Right lung (tissue), 2 donors: ENCODE measurements at regions not wholly inside any gene's neighbourhood (a gene's known extent, or its start where the extent isn't known, plus 50 kb on each side); places are given as distances from the start of the nearest gene placed in this dataset.

Experiments
- DNase-seq, 2 donors: peaks; one replicate each; pipeline ENCODE4 v3.0.0-alpha.2; 2013

DNA sequence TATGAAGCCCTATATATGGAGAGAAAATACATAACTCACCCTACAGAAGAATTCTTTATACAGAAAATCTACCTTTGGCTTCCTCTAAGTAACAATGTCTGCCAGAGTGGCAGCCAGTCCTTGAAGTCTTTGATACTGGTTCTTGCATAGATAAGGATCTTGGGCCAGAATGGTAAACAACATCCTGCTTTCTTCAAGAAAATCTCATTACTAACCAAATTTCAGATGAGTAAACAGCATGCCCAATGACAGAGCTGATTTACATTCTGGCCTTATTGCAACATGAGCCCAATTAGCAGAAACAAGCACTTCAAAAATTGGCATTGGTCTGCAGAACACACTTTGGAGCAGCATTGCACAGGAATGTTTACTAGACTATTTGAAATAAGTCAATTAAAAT is 336.5 kb upstream of the ST6GAL2 start:
- no peak for DNase-seq

DNA sequence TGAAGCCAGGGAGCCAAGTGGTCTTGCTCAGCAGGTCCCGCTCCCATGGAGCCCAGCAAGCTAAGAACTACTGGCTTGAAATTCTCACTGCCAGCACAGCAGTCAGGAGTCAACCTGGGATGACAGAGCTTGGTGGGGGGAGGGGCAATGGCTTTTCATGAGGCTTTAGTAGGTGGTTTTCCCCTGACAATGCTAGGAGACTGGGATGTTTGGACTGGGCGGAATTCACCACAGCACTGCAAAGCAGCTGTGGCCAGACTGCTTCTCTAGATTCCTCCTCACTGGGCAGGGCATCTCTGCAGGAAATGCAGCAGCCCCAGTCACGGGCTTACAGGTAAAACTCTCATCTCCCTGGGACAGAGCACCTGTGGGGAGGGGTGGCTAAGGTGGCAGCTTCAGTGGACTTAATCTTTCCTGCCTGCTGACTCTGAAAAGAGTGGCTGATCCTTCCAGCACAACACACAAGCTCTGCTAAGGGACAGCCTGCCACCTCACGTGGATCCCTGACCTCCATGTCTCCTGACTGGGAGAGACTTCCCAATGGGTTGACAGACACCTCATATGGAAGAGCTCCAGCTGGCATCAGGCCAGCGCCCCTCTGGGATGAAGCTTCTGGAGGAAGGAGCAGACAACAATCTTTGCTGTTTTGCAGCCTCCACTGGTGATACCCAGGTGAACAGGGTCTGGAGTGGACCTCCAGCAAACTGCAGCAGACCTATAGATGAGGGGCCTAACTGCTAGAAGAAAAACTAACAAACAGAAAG is 349.7 kb upstream of the ST6GAL2 start:
- DNase-seq = no peak

DNA sequence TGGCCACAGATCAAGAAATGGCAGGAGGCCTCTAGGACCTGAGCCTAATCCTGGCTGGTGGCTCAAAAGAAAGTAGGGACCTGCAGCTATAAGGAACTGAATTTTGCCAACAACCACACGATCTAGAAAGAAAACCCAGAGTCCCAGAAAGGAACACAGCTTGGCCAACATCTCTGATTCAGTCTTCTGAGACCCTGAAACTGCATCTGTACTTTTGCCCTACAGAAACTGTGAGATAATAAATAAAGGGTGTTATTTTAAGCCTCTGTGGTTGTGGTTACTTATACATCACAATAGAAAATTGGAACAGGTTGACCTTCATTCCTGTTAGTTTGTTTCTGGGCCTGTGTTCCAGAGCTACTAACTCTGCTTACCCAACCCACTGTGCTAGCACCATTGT is 356.8 kb upstream of the ST6GAL2 start:
- DNase-seq = no peak

DNA sequence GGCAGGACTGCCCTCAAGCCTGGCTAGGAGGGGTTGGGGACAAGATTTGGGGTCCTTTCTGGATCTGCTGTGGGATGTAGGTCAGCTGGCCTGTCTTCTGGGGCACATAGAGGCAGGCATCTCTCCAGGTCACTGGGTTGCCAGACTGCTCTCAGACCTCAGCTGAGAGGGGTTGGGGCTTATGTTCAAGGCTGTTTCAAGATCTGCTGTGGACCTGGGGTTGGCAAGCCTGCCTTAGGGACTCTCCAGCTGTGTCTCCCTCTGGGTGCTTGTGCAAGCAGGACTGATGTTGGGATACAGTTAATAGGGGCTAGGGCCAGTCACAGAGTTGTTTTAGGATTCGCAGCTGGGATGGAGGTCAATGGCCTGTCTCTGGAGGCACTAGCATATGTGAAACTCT is 363.0 kb upstream of the ST6GAL2 start:
- no peak for DNase-seq

DNA sequence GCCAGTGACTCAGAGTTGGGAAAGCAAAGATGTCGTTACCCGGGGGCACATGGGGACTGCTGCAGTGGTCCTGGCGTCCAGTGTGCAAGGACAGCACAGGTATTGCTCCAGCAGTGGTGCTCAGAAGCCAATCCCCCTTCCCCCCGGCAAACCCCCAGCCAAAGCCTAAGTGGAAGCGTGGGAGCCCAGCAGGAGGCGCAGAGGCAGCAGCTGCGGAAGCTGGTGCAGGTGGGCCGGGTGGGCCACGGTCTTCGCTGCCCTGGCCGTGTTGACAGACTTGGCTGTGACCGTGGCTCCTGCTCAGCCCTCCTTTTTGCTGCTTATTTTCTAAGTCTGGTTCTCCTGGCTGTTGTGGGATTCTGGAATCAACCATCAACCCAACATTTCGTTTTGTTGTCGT is 369.8 kb upstream of the ST6GAL2 start:
- no peak for DNase-seq

DNA sequence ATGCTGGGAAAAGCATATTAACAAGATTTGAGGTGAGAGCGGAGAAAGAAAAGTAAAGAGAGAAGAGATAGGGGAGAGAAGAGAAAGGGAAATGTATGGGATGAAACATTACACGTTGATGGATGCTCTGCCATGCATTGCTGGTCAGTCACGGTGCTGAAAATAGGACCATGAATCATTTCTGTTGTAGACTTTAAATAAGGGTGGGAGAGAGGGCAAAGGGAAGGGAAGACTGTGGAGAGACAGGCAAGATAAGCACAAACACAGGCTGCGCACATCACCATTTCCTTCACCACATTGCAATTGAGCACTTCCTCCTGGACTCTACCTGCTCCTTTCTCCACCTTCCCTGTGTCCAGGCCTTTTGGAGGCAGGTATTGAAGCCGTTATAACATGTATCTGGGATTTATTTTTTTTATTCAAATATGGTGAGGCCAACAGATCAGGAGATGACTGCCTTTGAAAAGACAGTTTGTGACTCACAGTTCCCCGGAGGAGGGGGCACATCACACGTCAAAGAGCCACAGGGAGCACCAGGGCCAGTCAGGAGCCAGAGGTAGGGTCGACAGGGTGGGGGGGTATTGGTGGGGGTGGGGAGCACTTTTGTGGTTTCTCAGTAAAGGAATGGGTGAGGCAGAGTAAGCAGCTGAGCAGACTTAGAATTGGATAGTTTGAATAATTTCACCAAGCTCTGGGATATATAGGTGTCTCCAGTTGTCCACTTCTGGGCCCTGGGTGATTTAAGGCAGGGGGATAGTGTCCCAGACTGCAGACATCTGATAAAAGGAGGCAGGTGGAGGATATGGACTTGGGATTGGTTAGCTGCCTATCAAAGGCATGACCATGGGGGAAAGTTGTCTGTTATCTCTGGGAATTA is 372.8 kb upstream of the ST6GAL2 start:
- no peak for DNase-seq

DNA sequence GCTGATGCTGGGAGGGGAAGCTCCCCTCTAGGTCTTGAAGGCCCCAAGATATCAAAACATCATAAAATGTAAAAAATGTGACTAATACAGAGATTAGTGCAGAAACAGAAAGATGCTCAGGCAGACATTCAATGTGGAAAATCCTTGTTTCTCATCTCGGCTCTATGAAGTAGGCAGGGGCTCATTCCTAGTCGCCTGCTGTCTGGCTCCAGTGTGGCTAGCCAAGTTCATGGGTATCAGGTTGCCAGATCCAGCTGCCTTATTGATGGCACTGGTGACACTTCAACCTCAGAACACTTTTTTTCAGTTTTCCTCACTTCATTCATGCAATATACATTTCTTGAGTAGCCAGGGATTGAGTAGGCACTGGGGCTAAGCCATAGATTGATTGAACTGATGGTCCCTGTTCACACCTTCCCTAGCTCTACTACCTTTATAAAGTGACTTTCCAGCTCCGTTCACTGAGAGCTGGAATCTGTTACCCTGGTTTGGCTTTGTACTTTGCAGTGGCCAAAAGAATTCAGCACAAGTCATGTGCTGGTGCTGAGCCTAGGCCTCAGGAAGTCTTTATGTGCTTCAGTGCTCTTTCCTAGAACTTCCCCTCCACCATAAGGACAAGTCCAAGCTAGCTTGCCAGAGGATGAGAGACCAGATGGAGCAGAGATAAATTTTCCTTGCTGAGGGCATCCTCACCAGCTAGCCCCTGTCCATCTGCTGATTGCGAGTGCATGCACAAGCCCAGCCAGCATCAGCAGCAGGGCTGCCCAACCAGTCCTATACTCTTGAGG is 373.6 kb upstream of the ST6GAL2 start:
- no peak for DNase-seq

DNA sequence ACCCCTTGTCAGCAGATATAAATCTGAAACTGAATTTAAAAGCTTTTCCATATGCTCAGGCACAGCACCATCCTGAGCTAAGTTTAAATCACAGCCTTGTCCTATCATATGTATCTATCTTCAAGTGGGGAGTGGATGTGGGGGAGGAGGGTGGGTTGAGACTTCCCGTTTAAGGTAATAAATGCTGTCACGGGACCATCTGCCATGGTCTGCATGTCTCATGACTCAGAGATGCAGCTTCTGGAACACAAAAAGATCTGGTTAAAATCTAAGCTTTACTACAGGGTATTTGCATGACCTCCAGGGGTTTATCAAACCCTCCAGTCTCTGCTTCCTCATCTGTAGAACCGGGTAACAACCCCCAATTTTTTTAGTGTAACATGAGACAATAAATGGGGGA is 377.7 kb upstream of the ST6GAL2 start:
- DNase-seq = no peak

DNA sequence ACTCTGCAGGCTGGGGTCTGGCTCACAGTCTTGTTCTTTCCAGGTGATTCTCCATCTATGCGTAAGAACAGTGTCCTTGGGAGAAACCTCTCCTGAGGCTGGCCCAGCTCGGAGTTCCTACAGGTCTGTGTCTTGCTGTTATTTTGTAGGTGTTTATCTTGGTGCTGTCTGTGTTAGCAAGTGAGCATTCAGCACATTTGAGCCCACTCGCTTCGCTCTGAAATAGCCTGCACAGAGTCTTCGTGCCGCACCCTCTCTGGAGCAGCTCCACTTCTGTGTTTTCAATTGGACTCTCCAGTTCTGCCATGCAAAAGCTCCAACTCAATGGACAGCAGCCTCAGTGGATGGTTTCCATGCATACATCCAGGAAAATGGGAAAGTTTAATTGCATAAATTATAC is 378.2 kb upstream of the ST6GAL2 start:
- DNase-seq = no peak

DNA sequence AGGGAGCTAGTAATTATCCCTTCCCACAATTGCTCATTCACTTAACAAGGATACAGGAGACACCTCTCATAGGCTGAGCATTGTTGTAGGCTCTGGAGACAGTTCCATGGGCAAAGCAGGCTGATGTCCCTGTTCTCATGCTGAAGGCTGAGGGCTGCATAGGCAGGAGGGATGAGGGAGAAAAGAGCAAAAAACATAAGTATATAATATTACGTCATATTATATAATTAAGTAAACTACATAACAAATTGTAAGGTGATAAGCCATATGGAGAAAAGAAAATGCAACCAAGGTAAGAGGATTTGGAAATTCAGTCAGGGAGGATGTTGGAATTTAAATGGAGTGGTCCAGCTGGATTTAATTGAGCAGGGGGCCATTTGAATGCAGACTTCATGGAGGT is 380.6 kb upstream of the ST6GAL2 start:
- DNase-seq = no peak

DNA sequence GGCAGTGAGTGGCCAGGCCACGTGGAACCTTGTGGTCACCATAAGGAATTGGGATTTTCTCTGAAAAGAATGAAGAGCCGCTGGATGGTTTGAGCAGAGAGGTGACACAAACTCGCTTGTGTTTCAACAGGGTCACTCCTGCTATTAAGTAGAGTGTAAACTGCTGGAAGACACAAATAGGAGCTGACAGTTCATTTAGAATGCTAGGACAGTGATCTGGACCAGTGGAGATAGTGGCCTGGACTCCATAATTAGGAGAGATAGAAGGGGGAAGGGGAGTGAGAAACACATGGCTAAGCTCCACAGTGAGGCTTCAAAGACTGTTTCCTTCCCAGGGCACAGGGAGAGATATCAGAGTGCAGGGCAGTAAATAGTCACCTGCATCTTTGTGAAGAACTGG is 381.1 kb upstream of the ST6GAL2 start:
- no peak for DNase-seq

DNA sequence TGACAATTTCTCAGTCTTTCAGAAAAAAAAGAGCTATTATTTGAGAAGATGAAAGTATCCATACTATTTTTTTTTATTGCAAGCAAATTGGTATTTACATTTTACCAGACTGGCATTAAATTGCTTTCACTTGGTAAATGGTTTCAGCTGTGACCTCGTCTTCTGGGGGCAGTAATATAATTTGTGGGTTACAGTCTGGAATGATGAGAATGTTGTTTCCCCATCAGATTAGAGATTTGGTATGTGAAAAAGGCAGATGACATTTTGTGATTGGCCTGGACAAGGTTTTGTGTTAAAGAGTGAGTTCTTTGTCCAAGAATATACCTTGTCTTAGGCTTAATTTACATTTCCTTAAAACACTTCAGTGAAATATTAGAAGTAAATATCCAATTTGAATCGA is 390.1 kb upstream of the ST6GAL2 start:
- no peak for DNase-seq

DNA sequence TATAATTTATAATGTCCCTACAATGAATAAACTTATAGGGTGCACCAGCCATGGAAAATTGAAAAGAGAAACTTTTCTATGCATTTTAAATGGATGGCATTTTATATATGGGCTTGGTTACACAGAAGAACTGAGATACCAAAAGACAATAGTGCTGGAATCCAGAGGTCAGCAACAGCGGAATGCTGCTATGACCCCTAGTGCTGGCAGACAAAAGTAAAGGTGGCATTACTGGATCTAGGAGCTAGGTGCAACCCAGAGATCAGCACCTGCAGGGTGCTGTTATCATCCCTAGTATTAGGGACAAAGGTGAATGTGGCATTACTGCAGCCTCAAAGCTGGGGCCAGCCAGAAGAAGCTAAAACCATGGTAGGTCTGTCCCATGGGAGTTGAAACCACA is 392.7 kb upstream of the ST6GAL2 start:
- no peak for DNase-seq

DNA sequence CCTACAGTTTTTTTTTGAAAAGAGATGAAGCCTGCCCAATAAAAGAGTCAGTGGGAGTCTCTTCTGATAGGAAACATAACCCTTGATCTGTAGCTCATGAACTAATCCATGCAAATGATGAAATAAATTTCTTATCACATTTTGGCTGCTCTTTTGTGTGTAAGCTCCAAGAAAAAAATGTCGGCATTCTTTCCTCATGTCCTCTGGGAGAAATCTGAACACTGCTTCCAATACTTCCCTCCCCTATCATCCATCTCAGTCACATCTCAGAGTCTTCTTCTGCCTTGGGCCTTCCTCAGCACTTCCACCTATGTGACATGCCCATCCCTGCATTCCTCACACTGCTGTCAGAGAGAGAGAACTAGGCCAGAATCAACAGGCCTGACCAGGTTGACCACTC is 395.7 kb upstream of the ST6GAL2 start:
- no peak for DNase-seq

DNA sequence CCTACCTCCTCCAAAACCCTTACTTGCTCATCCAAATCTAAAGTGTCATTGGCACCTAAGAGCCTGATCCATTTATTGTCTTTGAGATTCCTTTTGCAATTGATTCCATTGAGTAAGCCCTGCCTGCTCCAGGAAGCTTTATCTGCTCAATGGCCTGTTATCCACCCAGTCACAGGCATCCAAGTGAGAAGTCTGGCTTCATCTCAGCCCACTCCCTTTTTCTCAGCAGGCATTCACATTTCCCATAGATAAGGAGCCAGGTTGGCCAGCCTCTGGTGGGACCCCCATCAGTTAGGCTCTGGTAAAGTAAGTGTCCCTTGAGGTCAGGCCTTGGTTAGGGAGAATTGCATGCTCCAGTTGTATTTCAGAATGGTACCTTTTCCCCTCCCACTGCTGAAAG is 396.2 kb upstream of the ST6GAL2 start:
- DNase-seq = no peak

DNA sequence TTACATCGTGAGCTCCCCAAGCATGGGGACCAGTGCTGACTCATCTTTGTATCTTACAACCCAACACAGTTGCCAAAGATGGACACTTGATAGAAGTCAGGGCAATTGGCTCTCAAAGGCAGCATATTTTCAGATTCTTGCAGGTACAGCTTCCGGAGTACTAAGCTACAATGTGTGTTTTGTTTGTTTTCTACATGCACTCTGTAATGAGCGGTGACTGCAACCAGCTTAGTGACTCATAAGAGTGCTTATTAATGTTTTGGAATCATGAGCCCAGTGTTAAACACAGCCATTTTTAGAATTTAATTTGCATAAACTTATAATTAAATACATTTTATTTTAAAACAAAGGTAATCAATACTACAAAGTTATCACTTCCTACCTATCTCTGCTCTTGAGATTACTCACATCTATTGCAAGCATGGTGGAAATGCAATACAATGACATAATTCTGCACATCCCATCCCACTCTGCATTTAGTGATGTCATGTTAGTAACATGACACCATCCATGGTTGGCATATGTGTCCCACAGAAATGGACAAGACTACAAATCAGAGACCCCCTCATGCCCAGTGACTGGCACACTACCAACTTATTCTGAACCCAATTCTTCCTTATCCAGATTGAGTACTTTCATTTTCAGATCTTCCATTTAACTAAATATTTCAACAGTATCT is 399.8 kb upstream of the ST6GAL2 start:
- DNase-seq = no peak

DNA sequence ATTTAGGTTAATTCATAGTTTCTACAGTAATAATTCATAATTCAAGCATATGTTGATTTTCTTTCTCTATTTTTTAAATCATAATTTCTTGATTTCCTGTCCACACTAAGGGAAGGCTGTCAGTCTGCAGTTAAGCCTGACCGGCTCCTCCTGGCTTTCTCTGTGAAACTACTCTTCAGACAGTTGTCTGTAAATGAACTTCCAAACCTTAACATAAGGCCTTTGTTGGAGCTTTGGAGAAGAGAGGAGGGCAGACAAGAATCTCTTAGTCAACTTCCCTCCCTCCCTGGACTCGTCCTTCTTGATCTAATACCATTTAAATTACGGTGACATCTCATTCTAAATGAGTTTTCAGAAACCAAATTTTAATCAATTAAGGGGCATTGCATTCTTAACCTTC is 404.1 kb upstream of the ST6GAL2 start:
- no peak for DNase-seq

DNA sequence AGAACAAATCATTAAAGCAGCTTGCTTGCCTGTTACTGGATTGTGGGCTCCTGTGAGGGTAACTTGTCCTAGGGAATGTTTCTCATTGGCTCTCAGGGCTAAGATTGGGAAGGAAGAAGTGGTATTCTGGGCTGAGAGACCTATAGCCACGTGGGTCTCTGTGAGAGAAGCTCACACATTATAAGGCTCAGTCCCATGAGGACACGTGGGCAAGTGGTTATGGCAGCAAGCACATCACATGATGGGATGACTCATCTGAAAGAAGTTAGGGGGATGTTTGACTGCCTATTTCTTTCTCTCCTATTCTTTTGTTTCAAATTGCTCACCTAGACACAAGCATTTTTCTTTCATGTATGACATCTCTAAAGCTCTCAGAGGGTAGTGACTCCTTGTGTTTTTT is 418.0 kb upstream of the ST6GAL2 start:
- DNase-seq = no peak

DNA sequence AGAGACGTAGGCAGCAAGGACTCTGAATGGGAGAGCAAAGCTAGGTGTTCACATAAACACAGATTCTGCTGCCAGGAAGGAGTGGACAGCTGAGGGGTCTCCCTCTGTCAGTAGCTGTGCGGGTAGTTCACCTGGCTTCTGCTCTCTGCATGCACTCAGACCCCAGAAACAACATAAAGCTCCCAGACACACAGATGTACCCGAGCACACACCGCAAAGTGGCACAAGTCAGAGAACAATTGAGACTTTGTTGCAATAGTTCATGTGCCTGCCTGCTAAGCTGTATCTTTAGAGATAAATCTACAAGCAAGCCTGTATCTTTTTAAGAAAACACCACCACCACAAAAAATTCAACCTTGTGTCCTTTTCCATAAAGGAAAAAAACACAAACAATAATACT is 420.0 kb upstream of the ST6GAL2 start:
- no peak for DNase-seq

DNA sequence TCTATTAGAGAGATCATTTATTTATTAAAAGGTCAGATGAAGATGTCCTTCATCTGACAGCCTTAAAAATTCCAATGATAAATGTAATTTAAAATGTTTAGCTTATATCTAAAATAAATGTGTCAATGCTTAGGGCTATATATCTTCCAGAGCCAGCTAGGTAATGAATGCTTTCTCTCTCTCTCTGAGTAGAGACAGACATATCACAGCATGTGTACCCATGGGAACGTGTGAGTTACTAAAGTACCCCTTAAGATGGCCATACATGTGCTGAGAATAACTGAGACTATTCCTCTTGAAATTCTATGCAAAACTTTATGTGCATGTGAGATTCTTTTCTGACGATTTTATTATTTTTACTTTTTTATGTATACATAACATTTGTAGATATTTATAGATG is 420.9 kb upstream of the ST6GAL2 start:
- no peak for DNase-seq

DNA sequence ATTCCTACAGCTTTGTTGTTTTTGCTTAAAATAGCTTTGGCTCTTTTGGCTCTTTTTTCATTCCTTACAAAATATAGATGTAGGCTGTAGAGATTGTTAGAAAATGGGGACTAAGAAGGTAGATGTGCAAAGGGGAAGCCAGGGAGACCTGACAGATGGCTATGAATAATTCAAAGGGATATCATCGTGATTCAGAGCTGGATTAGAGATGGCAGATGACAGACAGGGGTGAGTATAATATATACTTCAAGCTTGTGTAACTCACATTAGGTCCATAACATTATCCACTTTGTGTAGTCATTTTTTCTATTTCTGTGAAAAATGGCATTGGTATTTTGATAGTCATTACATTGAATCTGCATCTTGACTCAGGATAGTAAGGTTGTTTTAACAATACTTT is 422.9 kb upstream of the ST6GAL2 start:
- no peak for DNase-seq

DNA sequence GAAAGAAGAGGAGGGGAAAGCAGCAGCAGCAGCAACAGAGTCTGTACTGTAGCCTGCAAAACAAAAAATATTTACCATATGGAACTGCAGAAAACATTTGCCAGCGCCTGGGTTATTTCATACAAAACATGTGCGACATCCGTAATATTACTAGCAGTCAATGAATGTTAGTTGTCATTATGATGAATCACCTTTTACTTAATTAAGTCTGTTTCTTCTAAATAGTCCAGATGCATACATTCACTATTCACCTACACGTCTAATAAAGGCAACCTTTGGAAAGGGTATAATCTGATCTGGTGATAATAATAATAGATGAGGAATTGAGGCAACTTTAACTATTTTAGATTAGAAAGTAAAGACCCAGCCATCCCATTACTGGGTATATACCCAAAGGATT is 426.3 kb upstream of the ST6GAL2 start:
- DNase-seq = no peak
